ENCODE measurements at regions not wholly inside any gene's neighbourhood (a gene's known extent, or its start where the extent isn't known, plus 50 kb on each side); places are given as distances from the start of the nearest gene placed in this dataset.

DNA sequence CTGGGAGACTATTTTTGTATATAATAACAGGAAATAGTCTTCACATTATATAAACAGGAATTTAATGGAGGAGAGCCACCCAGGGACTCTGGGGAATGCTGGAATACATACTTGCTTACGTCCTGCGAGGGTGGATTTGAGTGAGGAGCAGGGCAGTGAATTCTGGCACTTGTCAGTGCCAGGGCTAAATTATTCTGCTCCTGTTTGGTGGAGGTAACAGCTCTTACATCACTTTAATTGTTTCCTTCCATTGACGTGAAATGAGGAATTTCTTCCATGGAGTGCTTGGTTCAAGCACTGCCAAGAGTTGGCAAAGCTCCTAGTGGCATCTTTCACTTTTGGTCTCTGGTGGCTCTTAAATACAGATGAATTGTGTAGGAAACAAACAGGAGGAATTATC lies 94.1 kb upstream of the GOLGA8J start:
- Histone ChIP-seq H4K5ac (ENCODE audit: insufficient read length, low read depth, low read length) (no peak overlapping the region), H3K9me3 (ENCODE audit: control insufficient read depth, low read depth, low read length) (no peaks in the 10 kb centered on the region), H3K27ac (ENCODE audit: insufficient read length, low read depth, low read length) (no peak overlapping the region), H4K20me1 (ENCODE audit: control insufficient read depth, insufficient read depth, insufficient read length) (no peaks in the 10 kb centered on the region), H2BK20ac (ENCODE audit: low read depth, low read length, poor library complexity, severe bottlenecking) (no peak overlapping the region), H3K79me1 (ENCODE audit: insufficient read depth, low read depth, low read length, poor library complexity, severe bottlenecking) (no peaks in the 10 kb centered on the region), H4K8ac (replicated peaks; ENCODE audit: insufficient read length, low read depth, low read length) (no peak overlapping the region), H3K4me1 (ENCODE audit: insufficient read depth, low read length) (peaks cover 5% of the 10 kb centered on the region), H3K79me2 (ENCODE audit: insufficient read depth, low read length) (no peaks in the 10 kb centered on the region), H2BK12ac (ENCODE audit: insufficient read length, low read depth, low read length) (no peak overlapping the region), H3K23me2 (ENCODE audit: insufficient read length, low read depth, low read length, poor library complexity, severe bottlenecking) (no peaks in the 10 kb centered on the region), H3K9ac (ENCODE audit: extremely low read depth, insufficient read length, low read length) (no peak overlapping the region), H2BK5ac (ENCODE audit: insufficient read length, low read length) (no peak overlapping the region), H3K4ac (ENCODE audit: low read depth, low read length) (no peak overlapping the region), H3K56ac (ENCODE audit: insufficient read length, low read depth, low read length) (no peak overlapping the region), H3K23ac (ENCODE audit: insufficient read length, low read depth, low read length) (no peak overlapping the region), H3T11ph (ENCODE audit: low read length) (no peak overlapping the region), H2BK120ac (ENCODE audit: low read depth, low read length, poor library complexity, severe bottlenecking) (no peak overlapping the region), H3K14ac (ENCODE audit: insufficient read depth, low read length) (no peak overlapping the region), H3K27me3 (ENCODE audit: insufficient read depth, low read length) (no peaks in the 10 kb centered on the region), H2AFZ (ENCODE audit: low read length) (no peak overlapping the region), H3K18ac (ENCODE audit: insufficient read length, low read depth, low read length) (no peak overlapping the region), H2AK5ac (ENCODE audit: insufficient read length, low read length) (no peak overlapping the region), H3K4me2 (ENCODE audit: insufficient read depth, insufficient read length, low read length) (no peak overlapping the region), H4K91ac (ENCODE audit: insufficient read length, low read depth, low read length) (no peak overlapping the region), H2BK15ac (ENCODE audit: low read depth, low read length) (no peak overlapping the region)
- no CpG with 5 or more reads among the region's 3 CpGs for WGBS (ENCODE audit: extremely low coverage, insufficient read length, low lambda C conversion rate)
- H3K4me3 Mint-ChIP-seq: no peak overlapping the region
- H3K27ac Mint-ChIP-seq: no peak overlapping the region
- no peaks in the 10 kb centered on the region for H3K27me3 Mint-ChIP-seq (ENCODE audit: low read depth)
- no peak for DNase-seq
- H3K4me1 Mint-ChIP-seq: peaks cover 29 to 30% of the 10 kb centered on the region in 2 experiments
- TF ChIP-seq, protein P1, sequence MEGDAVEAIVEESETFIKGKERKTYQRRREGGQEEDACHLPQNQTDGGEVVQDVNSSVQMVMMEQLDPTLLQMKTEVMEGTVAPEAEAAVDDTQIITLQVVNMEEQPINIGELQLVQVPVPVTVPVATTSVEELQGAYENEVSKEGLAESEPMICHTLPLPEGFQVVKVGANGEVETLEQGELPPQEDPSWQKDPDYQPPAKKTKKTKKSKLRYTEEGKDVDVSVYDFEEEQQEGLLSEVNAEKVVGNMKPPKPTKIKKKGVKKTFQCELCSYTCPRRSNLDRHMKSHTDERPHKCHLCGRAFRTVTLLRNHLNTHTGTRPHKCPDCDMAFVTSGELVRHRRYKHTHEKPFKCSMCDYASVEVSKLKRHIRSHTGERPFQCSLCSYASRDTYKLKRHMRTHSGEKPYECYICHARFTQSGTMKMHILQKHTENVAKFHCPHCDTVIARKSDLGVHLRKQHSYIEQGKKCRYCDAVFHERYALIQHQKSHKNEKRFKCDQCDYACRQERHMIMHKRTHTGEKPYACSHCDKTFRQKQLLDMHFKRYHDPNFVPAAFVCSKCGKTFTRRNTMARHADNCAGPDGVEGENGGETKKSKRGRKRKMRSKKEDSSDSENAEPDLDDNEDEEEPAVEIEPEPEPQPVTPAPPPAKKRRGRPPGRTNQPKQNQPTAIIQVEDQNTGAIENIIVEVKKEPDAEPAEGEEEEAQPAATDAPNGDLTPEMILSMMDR (conservative IDR thresholded peaks at IDR 0.05): no peak
- H3K36me3 Mint-ChIP-seq (ENCODE audit: insufficient read depth in 1 of 3, low read depth in 3 of 3): peaks cover 0 to 4% (median 2%) of the 10 kb centered on the region in 3 experiments; a peak in 2 of 7 replicates
- H3K9me3 Mint-ChIP-seq: peaks cover 3% of the 10 kb centered on the region in 2 experiments; a peak in 2 of 5 replicates
